SJSA1 (cell line): ENCODE measurements at regions not wholly inside any gene's neighbourhood (a gene's known extent, or its start where the extent isn't known, plus 50 kb on each side); places are given as distances from the start of the nearest gene placed in this dataset.
"Not testable (repeated sequence)": the region's sequence is repeated elsewhere in the genome, so short reads cannot be mapped to it uniquely, and the experiment has no call there.

Experiments
- DNase-seq, 2 experiments: peaks; one replicate each; pipeline ENCODE4 v3.0.0-alpha.2; 2015 to 2020; ENCODE audit warnings: low spot score in 2 of 2, low read depth in 1 of 2
- H3K27ac ChIP-seq: fragments of 250-450 bp; sonication (Bioruptor Pico); 2 replicates; pipeline ENCODE4 v1.5.1; 2020; ENCODE audit warnings: mild to moderate bottlenecking, moderate library complexity
- H3K27me3 ChIP-seq: fragments of 250-450 bp; sonication (Bioruptor Pico); replicated peaks from 2 replicates; pipeline ENCODE4 v1.5.1; 2020; ENCODE audit warnings: mild to moderate bottlenecking, moderate library complexity
- H3K36me3 ChIP-seq: fragments of 250-450 bp; sonication (Bioruptor Pico); 2 replicates; pipeline ENCODE4 v1.5.1; 2020; ENCODE audit warnings: mild to moderate bottlenecking
- H3K4me1 ChIP-seq: fragments of 250-450 bp; sonication (Bioruptor Pico); replicated peaks from 2 replicates; pipeline ENCODE4 v1.6.1; 2021; ENCODE audit warnings: mild to moderate bottlenecking
- H3K4me3 ChIP-seq: fragments of 250-450 bp; sonication (Bioruptor Pico); 2 replicates; pipeline ENCODE4 v1.5.1; 2020; ENCODE audit warnings: mild to moderate bottlenecking
- H3K9me3 ChIP-seq: fragments of 250-450 bp; sonication (Bioruptor Pico); replicated peaks from 2 replicates; pipeline ENCODE4 v1.5.1; 2020; ENCODE audit warnings: mild to moderate bottlenecking

GRCh38 chr1:29756901-29757725, 520.8 kb downstream of the PTPRU start:
- no peaks in the 10 kb centered on the region for H3K27me3 ChIP-seq
- H3K9me3 ChIP-seq: no peaks in the 10 kb centered on the region
- DNase-seq: peak in 1 of 2 experiments; percentile 27
- H3K27ac ChIP-seq: no peak overlapping the region
- H3K4me1 ChIP-seq: no peaks in the 10 kb centered on the region
- no peak overlapping the region for H3K4me3 ChIP-seq
- H3K36me3 ChIP-seq: no peaks in the 10 kb centered on the region

DNA sequence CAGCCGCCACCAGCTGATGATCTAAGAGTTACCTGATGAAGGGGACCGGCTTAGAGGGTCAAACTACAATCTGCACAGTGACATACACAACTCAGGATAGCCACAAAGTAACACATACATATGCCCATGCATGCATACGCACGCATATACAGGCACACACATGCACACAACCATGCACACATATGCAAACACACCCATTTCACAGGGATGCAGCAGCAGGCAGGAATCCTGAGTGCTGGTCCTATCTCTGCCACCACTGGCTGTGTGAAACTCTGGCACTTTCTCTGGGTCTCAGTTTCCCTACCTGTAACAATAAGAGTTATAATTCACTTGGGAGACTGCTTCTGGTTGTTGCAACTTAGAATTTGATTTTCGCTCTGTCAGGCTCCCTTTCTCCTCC, 520.2 kb downstream of the PTPRU start:
- peak in 1 of 2 experiments; percentile 8 for DNase-seq
- Histone ChIP-seq H3K4me3 (no peak overlapping the region), H3K27me3 (0 out of 2 replicates have a peak, but pooled peaks cover 4% of the 10 kb centered on the region), H3K9me3 (no peaks in the 10 kb centered on the region), H3K27ac (no peak overlapping the region), H3K36me3 (no peaks in the 10 kb centered on the region), H3K4me1 (no peaks in the 10 kb centered on the region)

DNA sequence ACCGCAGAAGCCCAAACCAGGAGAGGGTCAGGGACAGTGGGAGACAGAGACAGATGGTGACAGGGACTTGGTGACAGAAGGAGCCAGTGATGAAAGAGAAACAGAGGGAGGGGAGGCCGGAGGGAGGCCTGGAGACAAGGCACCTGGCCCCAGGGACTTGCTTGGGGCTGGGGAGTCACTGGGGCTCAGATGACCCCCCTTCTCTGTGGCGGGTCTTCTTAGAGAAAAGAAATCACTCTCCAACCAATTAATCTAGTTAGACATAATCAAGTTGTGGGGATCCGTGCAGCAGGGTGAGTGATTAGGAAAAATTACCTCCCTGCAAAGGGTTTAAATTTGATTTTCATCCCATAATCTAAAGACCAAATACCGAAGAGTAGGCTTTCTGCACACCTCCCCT, 519.8 kb downstream of the PTPRU start:
- Histone ChIP-seq H3K36me3 (no peaks in the 10 kb centered on the region), H3K27me3 (0 out of 2 replicates have a peak, but pooled peaks cover 4% of the 10 kb centered on the region), H3K27ac (no peak overlapping the region), H3K4me1 (no peaks in the 10 kb centered on the region), H3K4me3 (no peak overlapping the region), H3K9me3 (no peaks in the 10 kb centered on the region)
- DNase-seq: peak in 1 of 2 experiments; percentile 18

GRCh38 chr1:29755412-29756015, 519.2 kb downstream of the PTPRU start:
- H3K27me3 ChIP-seq, H3K4me1 ChIP-seq, H3K9me3 ChIP-seq, H3K36me3 ChIP-seq, H3K27ac ChIP-seq, H3K4me3 ChIP-seq: not testable (repeated sequence)
- DNase-seq: peak in 1 of 2 experiments; percentile 29

GRCh38 chr1:29754573-29755375, 518.5 kb downstream of the PTPRU start:
- Histone ChIP-seq H3K9me3 (no peaks in the 10 kb centered on the region), H3K4me3 (no peak overlapping the region), H3K27me3 (0 out of 2 replicates have a peak, but pooled peaks cover 4% of the 10 kb centered on the region), H3K36me3 (no peaks in the 10 kb centered on the region), H3K27ac (no peak overlapping the region), H3K4me1 (no peaks in the 10 kb centered on the region)
- DNase-seq: peak in 1 of 2 experiments; percentile 20

DNA sequence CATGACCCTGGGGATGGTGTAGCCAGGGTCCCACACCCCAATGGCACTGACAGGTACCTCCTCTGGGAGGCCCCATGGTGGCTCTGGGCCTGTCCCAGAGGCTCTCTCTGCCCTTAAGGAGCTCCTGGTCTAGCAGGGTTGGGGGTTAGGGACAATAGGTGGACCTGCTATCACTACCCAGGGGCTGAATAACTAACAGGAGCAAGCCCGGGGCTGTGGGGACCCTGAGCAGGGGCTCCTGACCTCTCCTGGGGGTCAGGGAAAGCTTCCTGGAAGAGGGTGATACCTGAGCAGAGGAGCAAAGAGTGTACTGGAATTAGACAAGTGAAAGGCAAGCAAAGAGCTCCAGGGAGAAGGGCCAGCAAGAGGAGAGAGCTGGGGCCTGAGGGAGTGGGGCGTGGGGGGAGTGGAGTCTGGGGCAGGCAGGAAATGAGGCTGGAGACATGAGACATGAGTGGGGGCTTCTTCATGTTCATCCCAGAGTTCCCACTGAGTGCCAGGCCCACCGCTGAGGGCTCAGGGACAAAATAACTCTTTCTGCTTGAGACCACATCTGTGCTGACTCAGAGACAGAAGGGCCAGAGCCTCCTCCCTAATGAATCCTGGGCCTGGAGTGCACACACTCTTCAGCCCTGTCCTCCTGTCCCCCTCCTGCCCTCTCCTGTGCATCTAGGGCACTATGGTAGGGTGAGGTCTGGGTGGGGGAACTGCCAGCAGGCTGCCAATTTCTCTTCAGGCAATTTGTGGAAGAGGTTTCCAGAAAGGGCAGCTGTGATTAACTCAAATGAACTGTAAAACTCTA, 517.6 kb downstream of the PTPRU start:
- H3K27ac ChIP-seq: no peak overlapping the region
- DNase-seq: peak in 1 of 2 experiments; percentile 27
- H3K4me1 ChIP-seq: no peaks in the 10 kb centered on the region
- H3K36me3 ChIP-seq: no peaks in the 10 kb centered on the region
- no peak overlapping the region for H3K4me3 ChIP-seq
- H3K9me3 ChIP-seq: no peaks in the 10 kb centered on the region
- H3K27me3 ChIP-seq: 0 out of 2 replicates have a peak, but pooled peaks cover 4% of the 10 kb centered on the region

GRCh38 chr1:29753244-29753643, 516.9 kb downstream of the PTPRU start:
- H3K36me3 ChIP-seq: no peaks in the 10 kb centered on the region
- peak in 1 of 2 experiments; percentile 38 for DNase-seq
- no peak overlapping the region for H3K27ac ChIP-seq
- 0 out of 2 replicates have a peak, but pooled peaks cover 4% of the 10 kb centered on the region for H3K27me3 ChIP-seq
- H3K9me3 ChIP-seq: no peaks in the 10 kb centered on the region
- H3K4me3 ChIP-seq: no peak overlapping the region
- no peaks in the 10 kb centered on the region for H3K4me1 ChIP-seq

GRCh38 chr1:29752141-29752540, 515.8 kb downstream of the PTPRU start:
- Histone ChIP-seq H3K27ac (no peak overlapping the region), H3K27me3 (0 out of 2 replicates have a peak, but pooled peaks cover 4% of the 10 kb centered on the region), H3K36me3 (no peaks in the 10 kb centered on the region), H3K9me3 (no peaks in the 10 kb centered on the region), H3K4me1 (no peaks in the 10 kb centered on the region), H3K4me3 (no peak overlapping the region)
- DNase-seq: peak in 1 of 2 experiments; percentile 33

GRCh38 chr1:29749024-29749945, 513.0 kb downstream of the PTPRU start:
- H3K27me3 ChIP-seq: peaks cover 4% of the 10 kb centered on the region; the same call in 1 of the 2 replicates
- DNase-seq: peak in 1 of 2 experiments; percentile 20
- no peaks in the 10 kb centered on the region for H3K4me1 ChIP-seq
- no peaks in the 10 kb centered on the region for H3K36me3 ChIP-seq
- no peaks in the 10 kb centered on the region for H3K9me3 ChIP-seq
- no peak overlapping the region for H3K4me3 ChIP-seq
- no peak overlapping the region for H3K27ac ChIP-seq

GRCh38 chr1:29747196-29747595, 510.9 kb downstream of the PTPRU start:
- no peak overlapping the region for H3K4me3 ChIP-seq
- H3K36me3 ChIP-seq: no peaks in the 10 kb centered on the region
- peaks cover 4% of the 10 kb centered on the region; the same call in 1 of the 2 replicates for H3K27me3 ChIP-seq
- H3K4me1 ChIP-seq: no peaks in the 10 kb centered on the region
- DNase-seq: peak in 1 of 2 experiments; percentile 25
- H3K9me3 ChIP-seq: no peaks in the 10 kb centered on the region
- no peak overlapping the region for H3K27ac ChIP-seq

DNA sequence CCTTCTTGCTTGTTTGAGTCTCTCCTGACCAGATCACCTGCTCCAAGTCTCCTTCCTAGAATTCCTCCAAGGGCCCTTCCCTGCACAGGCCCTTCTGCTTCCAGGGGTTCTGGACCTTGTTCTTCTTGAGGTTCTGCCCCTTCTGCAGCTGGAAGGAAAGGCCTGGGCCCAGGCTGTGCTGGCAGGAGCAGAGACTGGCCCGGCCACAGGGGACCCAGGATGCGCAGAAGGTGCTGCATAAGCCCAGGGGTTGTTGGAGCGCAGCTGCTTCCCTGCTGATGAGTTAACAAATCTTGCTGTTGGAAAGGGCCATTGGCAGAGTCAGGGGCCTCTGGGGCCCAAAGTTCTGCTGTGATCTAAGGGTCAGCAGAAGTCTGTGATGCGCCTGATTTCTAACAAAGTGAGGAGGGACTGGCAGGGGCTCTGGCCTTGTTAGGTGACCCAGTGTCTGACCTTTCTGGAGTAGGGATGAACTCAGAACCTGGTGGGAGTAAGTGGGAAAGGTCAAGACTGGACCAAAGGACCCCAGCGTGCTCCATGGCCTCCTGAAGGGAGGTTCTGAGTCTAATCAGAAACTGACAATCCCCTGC, 509.8 kb downstream of the PTPRU start:
- H3K4me3 ChIP-seq: no peak overlapping the region
- DNase-seq: no peak
- H3K27ac ChIP-seq: no peak overlapping the region
- no peaks in the 10 kb centered on the region for H3K9me3 ChIP-seq
- H3K36me3 ChIP-seq: no peaks in the 10 kb centered on the region
- H3K4me1 ChIP-seq: no peaks in the 10 kb centered on the region
- H3K27me3 ChIP-seq: peaks cover 3% of the 10 kb centered on the region
